GM18858 (cell line): ENCODE measurements at regions not wholly inside any gene's neighbourhood (a gene's known extent, or its start where the extent isn't known, plus 50 kb on each side); places are given as distances from the start of the nearest gene placed in this dataset.

Experiments used
- ATAC-seq: cut with Tn5 transposase; IDR thresholded peaks from one replicate; pipeline ENCODE4 v1.9.1; 2021; ENCODE audit not compliant: unreplicated experiment

DNA sequence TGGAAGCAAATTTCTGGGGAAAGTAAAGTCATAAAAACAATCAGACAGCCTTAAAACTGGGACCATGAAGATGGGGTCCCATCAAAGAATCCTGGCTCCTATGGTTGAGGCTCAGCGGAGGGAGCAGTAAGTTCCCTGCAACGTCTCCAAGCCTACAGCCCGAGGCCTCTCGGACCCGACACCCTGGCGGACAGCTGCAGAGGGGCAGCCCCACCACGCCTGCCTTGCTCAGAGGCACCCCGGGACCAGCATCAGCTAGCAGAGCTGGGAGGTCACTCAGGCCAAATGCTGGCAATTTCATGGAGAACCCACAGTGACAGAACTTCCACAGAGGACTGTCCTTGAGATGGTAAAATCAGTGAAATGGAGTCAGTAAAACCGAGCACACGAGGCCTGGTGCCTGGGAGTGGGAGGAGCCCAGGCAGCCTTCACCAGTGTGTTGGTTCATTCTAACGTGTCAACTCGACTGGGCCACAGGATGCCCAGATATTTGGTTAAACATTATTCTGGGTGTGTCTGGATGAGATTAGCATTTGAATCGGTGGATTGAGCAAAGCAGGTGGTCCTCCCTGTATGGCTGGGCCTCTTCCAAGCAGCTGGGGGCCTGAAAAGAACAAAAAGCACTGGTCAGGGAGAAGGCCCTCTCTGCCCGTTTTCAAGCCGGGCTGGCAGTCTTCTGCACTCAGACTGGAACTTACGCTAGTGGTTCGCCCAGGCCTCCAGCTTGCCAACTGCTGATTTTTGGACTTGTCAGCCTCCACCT is 96.2 kb upstream of the INSIG1 start:
- no peak for ATAC-seq

DNA sequence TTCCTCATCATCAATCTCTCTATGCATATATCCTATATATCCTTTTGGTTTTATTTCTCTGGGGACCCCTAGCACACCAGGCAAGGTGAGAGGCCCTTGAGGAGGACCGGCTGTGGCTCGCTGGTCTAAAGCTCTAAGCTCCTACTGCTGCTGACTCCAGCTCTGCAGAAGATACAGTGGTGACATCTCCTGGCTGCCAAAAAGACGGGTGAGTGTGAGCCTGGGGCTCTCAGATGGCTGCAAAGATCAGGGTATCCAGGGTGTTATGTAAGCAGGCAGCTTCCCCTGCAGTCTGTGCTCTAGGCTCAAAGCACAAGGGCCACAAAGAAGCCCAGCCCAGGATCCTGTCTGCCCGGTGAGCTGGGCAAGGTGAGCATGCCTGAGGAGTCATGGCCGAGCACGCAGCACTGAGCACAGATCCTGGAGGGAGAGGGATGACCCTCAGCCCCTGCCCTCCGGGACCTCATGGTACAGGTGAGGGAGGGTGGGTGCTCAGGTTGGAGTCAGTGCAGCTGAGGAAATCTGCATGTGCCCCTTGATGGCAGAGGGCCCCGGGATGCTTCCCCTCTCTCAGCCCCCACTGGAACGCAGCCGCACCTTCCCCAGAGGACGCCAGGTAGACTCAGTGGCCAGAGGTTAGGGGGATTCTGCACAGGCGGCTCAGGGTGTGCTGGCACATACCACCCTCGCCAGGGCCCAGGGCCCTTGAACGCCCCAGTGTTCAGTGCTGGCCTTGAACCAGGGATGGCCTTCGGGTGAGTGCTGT is 95.4 kb upstream of the INSIG1 start:
- ATAC-seq = no peak

DNA sequence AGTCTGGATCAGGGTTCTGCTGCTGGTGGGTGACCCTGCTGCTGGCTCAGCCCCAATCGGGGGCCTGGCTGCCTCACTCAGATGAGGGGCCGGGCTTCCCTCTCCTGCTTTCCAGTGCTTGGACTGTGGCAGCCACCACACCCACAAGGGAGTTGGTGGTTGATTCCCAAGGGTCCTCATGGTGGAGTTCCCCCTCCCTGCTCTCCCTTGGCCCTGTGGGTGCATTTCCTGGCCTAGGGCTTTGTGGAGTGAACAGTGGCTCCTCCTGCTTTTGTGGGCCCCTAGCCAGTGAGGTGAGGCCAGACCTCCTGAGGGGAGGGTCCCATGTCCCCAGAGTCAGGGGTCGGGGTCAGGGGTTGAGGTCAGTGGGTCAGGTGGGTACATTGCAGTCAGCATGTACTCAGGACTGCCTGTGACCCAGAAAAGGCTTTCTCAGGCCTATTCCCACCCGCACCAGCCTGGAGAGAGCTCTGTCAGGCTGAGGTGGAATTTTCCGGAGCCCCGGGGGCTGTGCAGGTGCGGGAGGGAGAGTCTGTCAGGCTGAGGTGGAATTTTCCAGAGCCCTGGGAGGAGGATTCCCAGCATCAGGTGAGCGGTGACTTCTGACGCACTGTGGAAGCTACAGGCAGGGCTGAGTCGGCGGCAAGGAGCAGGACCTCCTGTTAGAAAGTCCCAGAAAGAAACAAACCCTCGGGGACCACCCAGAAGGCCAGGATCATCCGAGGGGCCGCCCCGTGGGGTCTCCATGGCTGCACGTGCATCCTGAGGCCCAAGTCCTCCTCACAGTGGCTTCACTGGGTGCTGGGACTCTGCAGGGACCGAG is 94.4 kb upstream of the INSIG1 start:
- ATAC-seq = no peak

- no peak for ATAC-seq
These were observed 93.6 kb upstream of the INSIG1 start for GRCh38 chr7:155203882-155204691.

DNA sequence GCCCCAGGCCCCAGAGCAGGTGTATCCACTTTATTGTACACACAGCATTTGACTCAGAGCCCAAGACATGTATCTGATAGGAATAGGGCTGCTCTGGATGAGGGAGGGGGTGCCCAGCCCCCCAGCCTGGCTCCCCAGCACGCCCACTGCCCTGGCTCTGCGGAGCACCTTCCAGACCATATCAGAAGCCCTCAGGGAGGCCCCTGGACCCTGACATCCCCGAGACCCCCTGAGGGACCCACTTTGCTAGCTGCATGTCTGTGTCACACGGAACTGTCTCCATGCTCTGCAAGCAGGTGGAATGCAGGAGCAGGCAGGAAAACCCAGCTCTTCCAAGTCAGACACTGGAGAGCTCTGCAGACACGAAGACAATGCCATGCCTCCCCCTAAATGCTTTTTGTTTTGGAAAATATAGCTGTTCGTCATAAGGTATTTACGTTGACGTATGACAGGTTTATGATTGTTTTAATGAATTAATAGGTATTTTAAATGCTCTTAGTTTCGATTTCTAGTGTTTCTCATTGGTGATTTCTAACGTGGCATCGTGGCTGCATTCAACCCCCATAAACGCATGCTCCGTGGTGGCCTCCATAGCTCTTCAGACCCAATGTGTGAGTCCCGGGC is 92.8 kb upstream of the INSIG1 start:
- no peak for ATAC-seq

GRCh38 chr7:155205368-155206317 is 92.0 kb upstream of the INSIG1 start:
- ATAC-seq = peak; percentile 88

- ATAC-seq = peak; percentile 27
These were observed 91.2 kb upstream of the INSIG1 start for GRCh38 chr7:155206318-155207020.

GRCh38 chr7:155207326-155208002 is 90.2 kb upstream of the INSIG1 start:
- no peak for ATAC-seq

DNA sequence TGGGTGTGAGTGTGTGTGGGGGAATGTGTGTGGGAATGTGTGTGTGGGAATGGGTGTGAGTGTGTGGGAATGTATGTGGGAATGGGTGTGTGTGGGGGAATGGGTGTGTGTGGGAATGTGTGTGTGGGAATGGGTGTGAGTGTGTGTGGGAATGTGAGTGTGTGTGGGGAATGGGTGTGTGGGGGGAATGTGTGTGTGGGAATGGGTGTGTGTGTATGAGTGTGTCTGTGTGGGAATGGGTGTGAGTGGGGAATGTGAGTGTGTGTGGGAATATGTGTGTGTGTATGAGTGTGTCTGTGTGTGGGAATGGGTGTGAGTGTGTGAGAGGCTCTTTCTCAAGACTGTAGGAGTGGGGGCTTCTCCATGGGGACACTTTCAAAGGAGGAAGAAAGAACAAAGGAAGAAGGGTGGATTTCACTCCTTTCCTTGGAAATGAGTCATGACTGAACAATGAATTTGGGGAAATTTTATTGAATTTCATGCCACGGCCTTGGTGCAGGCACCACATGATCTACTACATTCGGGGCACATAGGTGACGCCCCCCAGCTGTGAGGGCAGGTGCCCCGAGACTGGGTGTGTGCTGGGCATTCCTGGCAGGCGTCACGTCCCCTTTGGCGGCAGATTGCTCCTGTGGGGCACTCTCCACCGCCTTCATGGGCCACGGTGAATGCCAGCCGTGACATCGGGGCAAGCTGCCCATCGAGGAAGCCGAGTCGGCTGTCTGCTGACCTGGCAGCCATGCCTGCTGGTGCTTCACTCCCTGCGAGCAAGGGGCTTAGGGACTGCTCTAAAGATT is 88.8 kb upstream of the INSIG1 start:
- ATAC-seq = no peak

DNA sequence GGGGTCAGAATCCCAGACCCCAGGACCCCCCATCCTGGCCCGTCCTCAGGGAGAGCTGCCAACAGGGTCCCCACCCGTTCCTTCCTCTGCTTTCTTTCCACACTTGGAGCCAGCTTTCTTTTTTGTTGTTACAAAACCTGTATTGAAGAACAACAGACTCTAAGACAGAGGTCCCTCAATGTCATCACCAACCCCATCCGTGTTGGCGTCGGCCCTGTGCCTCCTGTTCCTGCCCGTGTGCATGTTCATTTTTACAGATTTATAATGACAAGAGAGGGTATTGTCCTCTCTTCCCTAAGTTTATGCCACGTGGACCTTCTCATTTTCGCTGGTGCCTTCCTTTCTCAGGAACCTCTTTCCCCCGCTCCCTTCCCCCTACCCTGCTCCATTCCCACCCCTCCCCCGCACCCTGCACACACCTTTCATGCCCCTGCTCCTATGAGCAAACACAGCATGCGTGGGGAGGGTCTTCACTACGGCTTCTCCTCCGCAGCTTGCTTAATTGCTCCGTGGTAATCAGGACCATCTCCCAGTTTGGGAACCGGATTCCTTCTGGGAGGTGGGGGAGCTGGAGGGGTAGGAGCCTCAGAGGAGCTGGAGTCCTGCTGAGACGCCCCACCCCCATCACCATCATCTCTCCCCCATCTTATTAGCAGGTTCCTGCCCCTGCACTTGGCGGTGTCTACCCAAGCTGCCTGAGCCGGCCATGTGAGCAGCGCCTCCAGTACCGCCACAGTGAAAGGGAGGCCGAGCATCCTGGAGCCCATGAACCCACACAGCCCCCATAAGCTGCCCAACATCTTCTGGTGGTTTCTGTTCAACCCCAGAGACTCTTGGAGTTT is 88.0 kb upstream of the INSIG1 start:
- no peak for ATAC-seq

- ATAC-seq = no peak
These were observed 87.3 kb upstream of the INSIG1 start for GRCh38 chr7:155210356-155210755.

DNA sequence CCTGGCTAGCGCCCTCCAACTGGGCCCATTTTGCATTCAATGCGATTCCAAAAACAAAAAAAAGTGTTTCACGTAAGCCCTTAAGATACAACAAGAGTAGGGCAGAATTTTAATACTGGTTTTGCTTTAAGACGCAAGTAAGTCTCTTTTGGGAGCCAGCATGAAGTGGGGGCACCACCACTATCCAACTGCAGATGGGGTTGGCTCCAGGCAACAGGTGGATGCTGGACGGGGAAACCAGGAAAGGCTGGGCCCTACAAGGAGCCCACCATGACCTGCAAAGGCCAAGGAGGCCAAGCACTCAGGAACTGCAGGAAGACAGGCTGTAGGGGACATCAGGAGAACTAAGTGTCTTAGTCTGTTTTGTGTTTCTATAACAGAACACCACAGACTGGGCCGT is 86.5 kb upstream of the INSIG1 start:
- no peak for ATAC-seq

- no peak for ATAC-seq
These were observed 85.9 kb upstream of the INSIG1 start for GRCh38 chr7:155211761-155212160.

DNA sequence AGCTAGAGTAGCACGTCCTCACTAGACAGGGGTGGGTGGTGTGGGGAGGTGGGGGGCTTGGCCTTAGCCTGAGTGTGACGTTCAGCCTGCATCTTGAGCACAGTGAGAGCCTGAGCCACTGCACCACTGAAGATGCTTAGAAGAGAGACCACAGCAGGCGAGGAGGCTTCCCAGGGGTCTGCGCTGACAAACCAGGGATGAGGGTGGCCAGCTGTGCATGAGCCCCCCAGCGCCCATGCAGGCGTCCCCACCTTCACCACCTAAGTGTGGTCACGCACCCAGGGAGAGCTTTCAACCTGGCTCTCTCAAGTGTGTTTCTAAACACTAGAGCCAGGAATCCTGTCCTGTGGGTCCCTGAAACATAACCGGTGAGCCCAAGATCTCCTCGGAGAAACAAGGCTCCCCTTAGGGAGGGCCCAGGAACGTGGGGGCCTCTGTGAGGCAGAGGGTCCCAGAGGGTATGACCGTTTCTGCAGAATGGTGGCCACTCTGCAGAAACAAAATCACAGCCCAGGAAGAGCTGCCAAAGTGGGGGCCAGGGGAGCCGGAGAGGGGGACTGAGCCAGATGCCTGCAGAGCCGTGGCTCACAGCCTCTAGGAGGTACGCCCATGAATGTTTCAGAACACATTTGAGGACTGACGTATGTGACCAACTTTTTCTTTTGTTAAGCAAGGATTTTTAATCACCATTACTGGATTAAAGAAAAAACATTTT is 85.2 kb upstream of the INSIG1 start:
- no peak for ATAC-seq

DNA sequence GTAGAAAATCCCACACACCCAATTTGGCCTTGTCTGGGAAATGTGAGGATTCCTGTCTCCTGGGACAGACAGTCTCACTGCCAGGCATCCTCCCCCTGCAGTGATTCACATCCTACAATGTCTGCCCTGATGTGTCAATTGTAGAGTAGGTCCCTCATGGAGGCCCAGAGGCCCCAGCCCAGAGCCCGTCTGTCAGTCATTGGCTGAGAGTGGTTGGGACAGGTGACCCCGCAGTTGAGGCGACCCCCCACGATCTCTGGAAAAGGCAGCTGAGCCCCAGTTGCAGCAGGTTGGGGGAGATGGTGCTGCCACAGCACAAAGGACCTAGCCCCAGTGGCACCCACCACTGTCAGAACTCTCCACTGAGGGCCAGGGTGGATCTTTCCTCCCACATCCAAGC is 84.3 kb upstream of the INSIG1 start:
- no peak for ATAC-seq
